K562 (cell line): ENCODE measurements at regions not wholly inside any gene's neighbourhood (a gene's known extent, or its start where the extent isn't known, plus 50 kb on each side); places are given as distances from the start of the nearest gene placed in this dataset.

ENCODE experiments used
- ATAC-seq: fragments of 200-7000 bp; cut with Tn5 transposase; 3 replicates; pipeline ENCODE4 v1.9.1; 2020; ENCODE audit warnings: moderate library complexity
- BruUV-seq: library from RNA; stranded (reverse); fragments of 400-500 nt; replicated peaks from 2 replicates; lab custom pipeline; 2021; lab: Mats Ljungman, UMichigan
- CTCF ChIA-PET: fragments of 300-600 bp; formaldehyde crosslinking; extraction: SDS; loops from one replicate; lab custom pipeline; 2021; ENCODE audit warnings: low intra/inter-chr PET ratio; lab: Yijun Ruan, JAX
- POLR2A ChIA-PET: fragments of 300-600, 350-650 bp; sonication (Branson Sonifier 250); formaldehyde crosslinking; extraction: SDS; loops from one replicate; lab custom pipeline; 2021; ENCODE audit warnings: antibody characterized with exemption, inconsistent platforms; lab: Yijun Ruan, JAX
- DNase-seq, 4 experiments: peaks; one replicate each; pipeline versions ENCODE4 v3.0.0 to v3.0.0-alpha.2; 2011 to 2018; ENCODE audit warnings: low spot score in 3 of 4, mixed read lengths in 3 of 4; ENCODE audit errors: extremely low read depth in 1 of 4
- FAIRE-seq: peaks from 2 replicates; lab custom pipeline; 2011; peaks lifted over from hg19 to GRCh38; lab: Jason Lieb, UNC
- H2AFZ ChIP-seq: 2 replicates; pipeline ENCODE4 v1.6.0; 2011; ENCODE audit warnings: low read depth, low read length, control low read depth, inconsistent platforms
- H3K27ac ChIP-seq: fragments of 200-600 bp; 3 replicates; pipeline ENCODE4 v1.8.0; 2011; ENCODE audit warnings: low read depth, mild to moderate bottlenecking, control low read depth, inconsistent platforms, low read length, moderate library complexity, mixed read lengths; ENCODE audit errors: extremely low read depth
- H3K27me3 ChIP-seq, 2 experiments: fragments of 300-600 bp in 1 of 2; 2 replicates in 1 of 2; 3 replicates in 1 of 2; pipeline versions ENCODE4 v1.6.0 to v1.8.0; 2011; ENCODE audit warnings: inconsistent platforms in 2 of 2, low read length in 2 of 2, mild to moderate bottlenecking in 1 of 2, mixed read lengths in 1 of 2, moderate library complexity in 1 of 2; ENCODE audit not compliant: control insufficient read depth in 2 of 2, insufficient read depth in 2 of 2
- H3K36me3 ChIP-seq: fragments of 300-600 bp; 3 replicates; pipeline ENCODE4 v1.8.0; 2011; ENCODE audit warnings: mild to moderate bottlenecking, low read length, inconsistent platforms; ENCODE audit not compliant: control insufficient read depth, insufficient read depth
- H3K4me1 ChIP-seq, 2 experiments: fragments of 200-600 bp in 1 of 2; replicated peaks in 1 of 2; 2 replicates in 1 of 2; 3 replicates in 1 of 2; pipeline versions ENCODE4 v1.5.1 to v1.8.0; 2011; ENCODE audit warnings: inconsistent platforms in 2 of 2, low read length in 2 of 2, mild to moderate bottlenecking in 1 of 2, mixed read lengths in 1 of 2, moderate library complexity in 1 of 2; ENCODE audit not compliant: control insufficient read depth in 2 of 2, insufficient read depth in 2 of 2
- H3K4me2 ChIP-seq: 2 replicates; pipeline ENCODE4 v1.6.1; 2011; ENCODE audit warnings: low read length, control low read depth, inconsistent platforms, mixed read lengths; ENCODE audit not compliant: insufficient read depth
- H3K4me3 ChIP-seq: fragments of 200-600 bp; sonication (generic), shearing (Covaris generic); 2 replicates; pipeline ENCODE4 v1.5.1; 2016; ENCODE audit warnings: control low read depth, inconsistent platforms
- H3K79me2 ChIP-seq: fragments of 200-600 bp; 3 replicates; pipeline ENCODE4 v1.8.0; 2011; ENCODE audit warnings: low read length, inconsistent platforms; ENCODE audit not compliant: control insufficient read depth, insufficient read depth
- H3K9ac ChIP-seq, 2 experiments: 2 replicates each; pipeline versions ENCODE4 v1.6.0 to v1.6.1; 2011; ENCODE audit warnings: low read depth in 2 of 2, low read length in 2 of 2, control low read depth in 1 of 2, inconsistent platforms in 1 of 2, mild to moderate bottlenecking in 1 of 2, mixed read lengths in 1 of 2; ENCODE audit not compliant: insufficient read depth in 1 of 2
- H3K9me1 ChIP-seq: one replicate; pipeline ENCODE4 v1.6.0; 2011; ENCODE audit warnings: inconsistent platforms, mild to moderate bottlenecking, low read length, moderate library complexity; ENCODE audit not compliant: control insufficient read depth, insufficient read depth
- H3K9me3 ChIP-seq: replicated peaks from 2 replicates; pipeline ENCODE4 v1.5.1; 2011; ENCODE audit warnings: low read depth, low read length, inconsistent platforms; ENCODE audit not compliant: control insufficient read depth, insufficient read depth
- H4K20me1 ChIP-seq: replicated peaks from 2 replicates; pipeline ENCODE4 v1.6.1; 2011; ENCODE audit warnings: low read length, inconsistent platforms, mixed read lengths; ENCODE audit not compliant: control insufficient read depth, insufficient read depth
- ELF1 ChIP-seq: fragments of 200-800 bp; sonication (Bioruptor generic); IDR thresholded peaks from 2 replicates; pipeline ENCODE4 v1.6.1; 2016; ENCODE audit warnings: missing genetic modification characterization, missing compliant biosample characterization
- ERF ChIP-seq: fragments of 450-650 bp; formaldehyde crosslinking; IDR thresholded peaks from 2 replicates; pipeline ENCODE4 v1.4.0; 2020; ENCODE audit warnings: mild to moderate bottlenecking, mixed read lengths
- HMGN3 ChIP-seq: IDR thresholded peaks from 2 replicates; pipeline ENCODE4 v1.6.1; 2011; ENCODE audit warnings: borderline replicate concordance, low read depth, mild to moderate bottlenecking, mixed read lengths, low read length; ENCODE audit not compliant: insufficient read length; ENCODE audit errors: extremely low read depth
- POLR3A ChIP-seq: IDR thresholded peaks from 2 replicates; pipeline ENCODE4 v1.6.1; 2011; ENCODE audit warnings: borderline replicate concordance, mild to moderate bottlenecking, moderate library complexity; ENCODE audit not compliant: insufficient read length, insufficient read depth; ENCODE audit errors: extremely low read depth
- SETDB1 ChIP-seq: IDR thresholded peaks from one replicate; pipeline ENCODE4 v1.6.1; 2012; ENCODE audit warnings: low read length, control low read depth, inconsistent platforms
- ZNF121 ChIP-seq: sonication (generic); formaldehyde crosslinking; conservative IDR thresholded peaks from 2 replicates; pipeline ENCODE4 v1.8.0; 2022; ENCODE audit warnings: missing genetic modification reagents
- ZNF277 ChIP-seq: fragments of 250-450 bp; sonication (Bioruptor Pico); IDR thresholded peaks from 2 replicates; pipeline ENCODE4 v1.8.0; 2022; ENCODE audit warnings: inconsistent platforms, mild to moderate bottlenecking, moderate library complexity, borderline replicate concordance
- WGBS: fragments of 100-300 bp; shearing (Covaris generic); methylation state at CpG from one replicate; pipeline ENCODE4 v1.1.6; 2016; ENCODE audit warnings: low coverage, mixed read lengths; ENCODE audit not compliant: insufficient coverage; ENCODE audit errors: missing lambda C conversion rate; 5-methylcytosine and 5-hydroxymethylcytosine counted together
- in situ Hi-C: fragments of 300-500 bp; cut with MboI; formaldehyde crosslinking; loops from 4 replicates; pipeline ENCODE4 v1.15.0; 2018; ENCODE audit warnings: inconsistent platforms, mixed read lengths
- intact Hi-C: fragments of 100-400 bp; cut with micrococcal nuclease; formaldehyde crosslinking; loops from 2 replicates; pipeline ENCODE4 v1.14.2; 2022

GRCh38 chr18:66676699-66677098 is 72.8 kb upstream of the CDH19 start (continued):
- TF ChIP-seq SETDB1 (no peak), HMGN3 (no peak), POLR3A (no peak), ELF1 (tag) (no peak), ZNF277 (no peak), ERF (CRISPR knock-in tag) (no peak)

- ATAC-seq (no peak), FAIRE-seq (no peak), DNase-seq (no peak)
- CTCF ChIA-PET = no interaction called here
- POLR2A ChIA-PET = no interaction called here
- intact Hi-C loops = no loop called here
- Histone ChIP-seq H3K9ac (no peak overlapping the region), H3K27me3 (no peaks in the 10 kb centered on the region), H3K36me3 (no peaks in the 10 kb centered on the region), H3K79me2 (no peaks in the 10 kb centered on the region), H3K4me2 (no peak overlapping the region), H4K20me1 (no peaks in the 10 kb centered on the region), H3K9me1 (no peaks in the 10 kb centered on the region), H2AFZ (no peak overlapping the region)
- BruUV-seq = no TSS peak
- in situ Hi-C loops = no loop called here
- 0% methylated on average over 2 of the region's 2 CpGs for WGBS
- TF ChIP-seq ZNF121 (CRISPR knock-in tag) = no peak
- TF ChIP-seq, all 486 proteins: peak for 0
- H3K4me3 ChIP-seq = no peak overlapping the region
- no peaks in the 10 kb centered on the region for H3K4me1 ChIP-seq
- no peak overlapping the region for H3K27ac ChIP-seq
- H3K9me3 ChIP-seq = no peaks in the 10 kb centered on the region
Observed at GRCh38 chr18:66674286-66674685, 70.4 kb upstream of the CDH19 start.
